Kidney (tissue), 13 donors: ENCODE measurements at regions not wholly inside any gene's neighbourhood (a gene's known extent, or its start where the extent isn't known, plus 50 kb on each side); places are given as distances from the start of the nearest gene placed in this dataset.

Experiments used
- DNase-seq, 5 donors: peaks; one replicate each; pipeline ENCODE4 v3.0.0-alpha.2; 2013 to 2020
- FAIRE-seq: peaks from 2 replicates; lab custom pipeline; 2012; peaks lifted over from hg19 to GRCh38; lab: Jason Lieb, UNC
- H3K27ac ChIP-seq, 2 donors: one replicate each; pipeline ENCODE4 v1.7.0; 2013; ENCODE audit warnings: low read depth in 2 of 2, low read length in 2 of 2, inconsistent platforms in 1 of 2
- H3K27me3 ChIP-seq: one replicate; pipeline ENCODE4 v1.7.1; 2013; ENCODE audit warnings: low read length, inconsistent platforms; ENCODE audit not compliant: control insufficient read depth, insufficient read depth
- H3K36me3 ChIP-seq, 3 donors: one replicate each; pipeline versions ENCODE4 v1.7.0 to v1.7.1; 2013; ENCODE audit warnings: low read length in 3 of 3, control low read depth in 1 of 3, inconsistent platforms in 1 of 3; ENCODE audit not compliant: insufficient read depth in 3 of 3, control insufficient read depth in 2 of 3
- H3K4me1 ChIP-seq, 3 donors: one replicate each; pipeline versions ENCODE4 v1.7.0 to v1.7.1; 2013; ENCODE audit warnings: low read length in 3 of 3, inconsistent platforms in 1 of 3, low read depth in 1 of 3; ENCODE audit not compliant: control insufficient read depth in 2 of 3, insufficient read depth in 2 of 3
- H3K4me3 ChIP-seq, 3 donors: one replicate each; pipeline versions ENCODE4 v1.7.0 to v1.8.1; 2013; ENCODE audit warnings: low read length in 3 of 3, control low read depth in 1 of 3, inconsistent platforms in 1 of 3
- H3K9ac ChIP-seq, 3 donors: one replicate each; pipeline versions ENCODE4 v1.7.0 to v1.7.1; 2013; ENCODE audit warnings: low read length in 3 of 3, control low read depth in 1 of 3, inconsistent platforms in 1 of 3
- H3K9me3 ChIP-seq, 3 donors: one replicate each; pipeline versions ENCODE4 v1.7.0 to v1.7.1; 2013; ENCODE audit warnings: low read length in 3 of 3, control low read depth in 1 of 3, inconsistent platforms in 1 of 3; ENCODE audit not compliant: control insufficient read depth in 2 of 3, insufficient read depth in 1 of 3
- CTCF ChIP-seq: IDR thresholded peaks from 3 replicates; pipeline ENCODE4 v1.5.1; 2012; ENCODE audit warnings: mild to moderate bottlenecking, moderate library complexity, borderline replicate concordance; ENCODE audit not compliant: insufficient read depth; ENCODE audit errors: extremely low read depth
- intact Hi-C: fragments of 100-400 bp; cut with DNase I; formaldehyde crosslinking; loops from one replicate; pipeline ENCODE4 v1.11.1; 2022
- donor health status: control.
- donor health status: control.
- donor health status: control.
- donor health status: control.
- donor health status: control.
- donor health status: DM: yes; HTN: yes; CAD: no.
- donor health status: Normal renal cell carcinoma (clear cell type).

- DNase-seq (no peak), FAIRE-seq (no peak)
- H3K9ac ChIP-seq, result no peak overlapping the region
- no peak overlapping the region for H3K27ac ChIP-seq
- H3K4me3 ChIP-seq, result no peak overlapping the region
- intact Hi-C loops, result no loop called here
- H3K4me1 ChIP-seq, result no peaks in the 10 kb centered on the region
- TF ChIP-seq CTCF, result no peak
- H3K36me3 ChIP-seq, result no peaks in the 10 kb centered on the region
- no peaks in the 10 kb centered on the region for H3K27me3 ChIP-seq
- H3K9me3 ChIP-seq, result no peaks in the 10 kb centered on the region
Observed at GRCh38 chr20:11745145-11745544, 172.5 kb upstream of the BTBD3 start.

- H3K9ac ChIP-seq, result no peak overlapping the region
- intact Hi-C loops, result no loop called here
- H3K36me3 ChIP-seq, result no peaks in the 10 kb centered on the region
- no peak for TF ChIP-seq CTCF
- no peak for FAIRE-seq
- H3K4me3 ChIP-seq, result no peak overlapping the region
- no peaks in the 10 kb centered on the region for H3K9me3 ChIP-seq
- H3K4me1 ChIP-seq, result no peaks in the 10 kb centered on the region
- H3K27me3 ChIP-seq, result no peaks in the 10 kb centered on the region
- no peak overlapping the region for H3K27ac ChIP-seq
- no peak for DNase-seq
Observed at GRCh38 chr20:11748436-11748835, 169.3 kb upstream of the BTBD3 start.

- Histone ChIP-seq H3K27me3 (no peaks in the 10 kb centered on the region), H3K9me3 (no peaks in the 10 kb centered on the region), H3K9ac (no peak overlapping the region), H3K36me3 (no peaks in the 10 kb centered on the region), H3K27ac (no peak overlapping the region), H3K4me3 (no peak overlapping the region), H3K4me1 (no peaks in the 10 kb centered on the region)
- DNase-seq (no peak), FAIRE-seq (no peak)
- intact Hi-C loops, result no loop called here
- no peak for TF ChIP-seq CTCF
Observed at GRCh38 chr20:11752336-11752735, 165.4 kb upstream of the BTBD3 start.

- no peak for TF ChIP-seq CTCF
- Histone ChIP-seq H3K27me3 (no peaks in the 10 kb centered on the region), H3K36me3 (no peaks in the 10 kb centered on the region), H3K9ac (no peak overlapping the region), H3K27ac (no peak overlapping the region), H3K4me3 (no peak overlapping the region), H3K9me3 (no peaks in the 10 kb centered on the region), H3K4me1 (no peaks in the 10 kb centered on the region)
- FAIRE-seq, result no peak
- DNase-seq, result no peak
- intact Hi-C loops, result no loop called here
Observed at GRCh38 chr20:11753155-11753554, 164.5 kb upstream of the BTBD3 start.
